Trophoblast cell (in vitro differentiated cells and primary cell): ENCODE measurements at regions not wholly inside any gene's neighbourhood (a gene's known extent, or its start where the extent isn't known, plus 50 kb on each side); places are given as distances from the start of the nearest gene placed in this dataset.

Experiments
- DNase-seq, 2 donors: peaks; one replicate each; pipeline ENCODE4 v3.0.0-alpha.2; 2016
- H2AFZ ChIP-seq: 2 replicates; pipeline ENCODE4 v1.6.1; 2013; ENCODE audit warnings: low read length, moderate library complexity, mild to moderate bottlenecking; ENCODE audit not compliant: insufficient read depth, poor library complexity
- H2AK5ac ChIP-seq: 2 replicates; pipeline ENCODE4 v1.6.1; 2013; ENCODE audit warnings: mild to moderate bottlenecking, low read length
- H2BK120ac ChIP-seq: 2 replicates; pipeline ENCODE4 v1.6.1; 2013; ENCODE audit warnings: low read length, mild to moderate bottlenecking, moderate library complexity; ENCODE audit not compliant: insufficient read depth, poor library complexity
- H2BK12ac ChIP-seq: 2 replicates; pipeline ENCODE4 v1.6.1; 2013; ENCODE audit warnings: mild to moderate bottlenecking, low read length, moderate library complexity
- H2BK5ac ChIP-seq: 2 replicates; pipeline ENCODE4 v1.6.1; 2013; ENCODE audit warnings: low read length, low read depth, moderate library complexity, mild to moderate bottlenecking; ENCODE audit not compliant: poor library complexity
- H3K14ac ChIP-seq: 2 replicates; pipeline ENCODE4 v1.6.1; 2013; ENCODE audit warnings: mild to moderate bottlenecking, low read length
- H3K18ac ChIP-seq: 2 replicates; pipeline ENCODE4 v1.6.1; 2013; ENCODE audit warnings: mild to moderate bottlenecking, low read length
- H3K23ac ChIP-seq: 2 replicates; pipeline ENCODE4 v1.6.1; 2013; ENCODE audit warnings: low read length
- H3K27ac ChIP-seq: 2 replicates; pipeline ENCODE4 v1.5.1; 2013; ENCODE audit warnings: low read depth, mild to moderate bottlenecking, inconsistent platforms, low read length, moderate library complexity
- H3K27me3 ChIP-seq: 2 replicates; pipeline ENCODE4 v1.6.1; 2013; ENCODE audit warnings: inconsistent platforms, mild to moderate bottlenecking, low read length, moderate library complexity; ENCODE audit not compliant: insufficient read depth
- H3K36me3 ChIP-seq, 2 experiments: 1 replicate in 1 of 2; 2 replicates in 1 of 2; pipeline ENCODE4 v1.6.1; 2013; ENCODE audit warnings: low read length in 2 of 2, mild to moderate bottlenecking in 2 of 2, moderate library complexity in 1 of 2; ENCODE audit not compliant: insufficient read depth in 2 of 2, control insufficient read depth in 1 of 2
- H3K4ac ChIP-seq: 2 replicates; pipeline ENCODE4 v1.6.1; 2013; ENCODE audit warnings: low read depth, mild to moderate bottlenecking, low read length, moderate library complexity
- H3K4me1 ChIP-seq, 2 experiments: 1 replicate in 1 of 2; 2 replicates in 1 of 2; pipeline ENCODE4 v1.6.1; 2013; ENCODE audit warnings: low read length in 2 of 2, mild to moderate bottlenecking in 2 of 2, moderate library complexity in 1 of 2; ENCODE audit not compliant: insufficient read depth in 2 of 2, control insufficient read depth in 1 of 2
- H3K4me2 ChIP-seq: 2 replicates; pipeline ENCODE4 v1.6.1; 2013; ENCODE audit warnings: inconsistent platforms, mild to moderate bottlenecking, low read length, moderate library complexity
- H3K4me3 ChIP-seq: 2 replicates; pipeline ENCODE4 v1.5.1; 2013; ENCODE audit warnings: mild to moderate bottlenecking, low read depth, low read length, inconsistent platforms
- H3K79me1 ChIP-seq: one replicate; pipeline ENCODE4 v1.6.1; 2013; ENCODE audit warnings: low read length
- H3K79me2 ChIP-seq: 2 replicates; pipeline ENCODE4 v1.6.1; 2013; ENCODE audit warnings: low read length, mild to moderate bottlenecking; ENCODE audit not compliant: control insufficient read depth, insufficient read depth, poor library complexity
- H3K9ac ChIP-seq: 2 replicates; pipeline ENCODE4 v1.6.1; 2013; ENCODE audit warnings: mild to moderate bottlenecking, low read length
- H3K9me3 ChIP-seq: 2 replicates; pipeline ENCODE4 v1.6.1; 2013; ENCODE audit warnings: low read depth, mild to moderate bottlenecking, control low read depth, inconsistent platforms, low read length; ENCODE audit not compliant: insufficient read depth
- H4K12ac ChIP-seq: 2 replicates; pipeline ENCODE4 v1.6.1; 2013; ENCODE audit warnings: low read depth, mild to moderate bottlenecking, low read length, moderate library complexity
- H4K8ac ChIP-seq: 2 replicates; pipeline ENCODE4 v1.6.1; 2013; ENCODE audit warnings: low read depth, mild to moderate bottlenecking, low read length, moderate library complexity
- H4K91ac ChIP-seq: one replicate; pipeline ENCODE4 v1.6.1; 2013; ENCODE audit warnings: low read depth, mild to moderate bottlenecking, low read length, moderate library complexity
- WGBS: extraction: QIAGEN DNeasy Blood & Tissue Kit; methylation state at CpG from one replicate; pipeline ENCODE4 v1.1.7; 2013; ENCODE audit warnings: missing lambda C conversion rate; ENCODE audit not compliant: insufficient read length, insufficient coverage; ENCODE audit errors: extremely low coverage; 5-methylcytosine and 5-hydroxymethylcytosine counted together

DNA sequence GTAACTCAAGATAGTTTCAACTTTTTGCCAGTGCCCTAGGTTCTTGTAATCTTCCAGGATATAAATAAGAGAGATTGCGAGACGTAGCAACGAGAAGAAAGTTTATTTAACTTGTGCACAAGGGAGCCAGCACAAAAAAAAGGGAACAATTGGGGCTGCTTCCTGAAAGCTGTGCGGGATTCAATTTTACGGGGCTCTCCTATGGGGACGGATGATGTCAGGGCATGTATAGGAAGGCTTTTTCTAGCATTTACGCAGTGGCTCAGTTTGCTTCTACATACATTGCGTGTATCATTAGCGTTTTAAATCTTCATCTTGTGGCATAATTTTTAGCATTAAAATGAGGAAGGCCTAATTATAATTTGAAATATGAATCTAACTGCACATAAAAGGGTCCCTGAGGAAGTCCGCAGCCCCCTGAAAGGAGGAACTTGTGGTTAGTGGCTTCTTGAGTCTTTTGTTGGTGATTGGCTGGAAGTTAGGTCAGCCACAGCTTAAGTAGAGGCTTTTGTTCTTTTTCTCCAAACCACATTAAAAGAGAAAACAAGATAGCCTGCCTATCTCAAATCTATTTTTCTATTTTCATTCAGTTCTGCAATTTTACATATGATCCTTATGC is 668.2 kb upstream of the NDST4 start:
- H3K4ac ChIP-seq = no peak overlapping the region
- H4K12ac ChIP-seq = no peak overlapping the region
- no peaks in the 10 kb centered on the region for H3K79me1 ChIP-seq
- H2AK5ac ChIP-seq = no peak overlapping the region
- no peaks in the 10 kb centered on the region for H3K4me1 ChIP-seq
- no peak overlapping the region for H3K9ac ChIP-seq
- H2BK5ac ChIP-seq = no peak overlapping the region
- H2AFZ ChIP-seq = no peak overlapping the region
- H3K27ac ChIP-seq = no peak overlapping the region
- H3K79me2 ChIP-seq = no peaks in the 10 kb centered on the region
- WGBS = no CpG with 5 or more reads among the region's 10 CpGs
- H3K4me2 ChIP-seq = no peak overlapping the region
- H3K14ac ChIP-seq = no peak overlapping the region
- no peaks in the 10 kb centered on the region for H3K27me3 ChIP-seq
- H3K23ac ChIP-seq = no peak overlapping the region
- no peaks in the 10 kb centered on the region for H3K36me3 ChIP-seq
- no peak overlapping the region for H3K4me3 ChIP-seq
- H2BK12ac ChIP-seq = no peak overlapping the region
- no peak overlapping the region for H2BK120ac ChIP-seq
- no peak overlapping the region for H4K8ac ChIP-seq
- peak in 1 of 2 donors; percentile 5 for DNase-seq
- H4K91ac ChIP-seq = no peak overlapping the region
- no peak overlapping the region for H3K18ac ChIP-seq
- H3K9me3 ChIP-seq = no peaks in the 10 kb centered on the region

DNA sequence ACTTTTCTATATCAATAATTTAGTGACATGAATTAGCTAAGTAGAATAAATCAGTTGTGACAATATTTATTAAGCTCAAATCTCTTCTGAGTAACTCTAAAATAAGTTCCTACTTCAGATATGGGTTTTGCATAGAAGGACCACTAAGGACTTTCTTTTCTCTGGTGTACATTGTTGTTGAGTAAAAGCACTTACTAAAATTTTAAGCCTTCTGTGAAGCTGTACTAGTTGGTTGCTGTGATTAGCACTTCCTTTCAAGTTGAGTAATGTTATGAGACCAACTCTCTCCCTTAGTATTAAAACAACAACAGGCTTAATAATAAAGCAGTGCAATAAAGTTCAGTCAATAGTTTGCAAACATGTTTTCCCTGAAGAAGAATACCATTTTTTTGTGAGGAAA is 667.4 kb upstream of the NDST4 start:
- no peak overlapping the region for H3K18ac ChIP-seq
- no peak overlapping the region for H2AFZ ChIP-seq
- H3K4ac ChIP-seq = no peak overlapping the region
- H3K27me3 ChIP-seq = no peaks in the 10 kb centered on the region
- no peak overlapping the region for H4K91ac ChIP-seq
- H2AK5ac ChIP-seq = no peak overlapping the region
- no peak overlapping the region for H3K4me2 ChIP-seq
- no peaks in the 10 kb centered on the region for H3K9me3 ChIP-seq
- H3K4me3 ChIP-seq = no peak overlapping the region
- H3K79me2 ChIP-seq = no peaks in the 10 kb centered on the region
- no peak for DNase-seq
- H3K4me1 ChIP-seq = no peaks in the 10 kb centered on the region
- no peak overlapping the region for H4K12ac ChIP-seq
- H2BK120ac ChIP-seq = no peak overlapping the region
- no peak overlapping the region for H4K8ac ChIP-seq
- no peaks in the 10 kb centered on the region for H3K36me3 ChIP-seq
- H3K9ac ChIP-seq = no peak overlapping the region
- no peaks in the 10 kb centered on the region for H3K79me1 ChIP-seq
- no peak overlapping the region for H3K14ac ChIP-seq
- H2BK5ac ChIP-seq = no peak overlapping the region
- H3K27ac ChIP-seq = no peak overlapping the region
- H2BK12ac ChIP-seq = no peak overlapping the region
- no peak overlapping the region for H3K23ac ChIP-seq

DNA sequence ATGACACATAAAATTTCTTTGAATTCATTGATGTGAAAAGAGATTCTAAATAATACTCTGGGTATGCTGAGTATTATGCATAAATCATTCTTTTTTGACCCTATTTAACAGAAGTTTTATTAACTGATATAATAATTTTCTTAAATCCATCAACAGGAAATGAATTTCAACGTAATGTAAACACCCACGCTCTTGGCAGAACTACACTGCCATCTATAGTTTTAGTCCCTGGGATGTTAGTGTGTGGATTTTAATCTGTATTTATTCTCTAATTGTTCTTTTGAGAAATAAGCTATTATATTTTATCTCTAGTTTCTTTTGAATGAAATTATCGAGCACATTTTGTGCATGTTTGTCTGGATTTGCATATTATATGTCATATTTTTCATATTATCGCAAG is 666.8 kb upstream of the NDST4 start:
- Histone ChIP-seq H2AFZ (no peak overlapping the region), H2BK120ac (no peak overlapping the region), H2AK5ac (no peak overlapping the region), H3K4me3 (no peak overlapping the region), H3K4ac (no peak overlapping the region), H3K36me3 (no peaks in the 10 kb centered on the region), H3K23ac (no peak overlapping the region), H2BK12ac (no peak overlapping the region), H3K4me1 (no peaks in the 10 kb centered on the region), H3K27ac (no peak overlapping the region), H3K9ac (no peak overlapping the region), H2BK5ac (no peak overlapping the region), H4K91ac (no peak overlapping the region), H3K4me2 (no peak overlapping the region), H3K14ac (no peak overlapping the region), H4K12ac (no peak overlapping the region), H3K9me3 (no peaks in the 10 kb centered on the region), H3K27me3 (no peaks in the 10 kb centered on the region), H4K8ac (no peak overlapping the region), H3K18ac (no peak overlapping the region), H3K79me1 (no peaks in the 10 kb centered on the region), H3K79me2 (no peaks in the 10 kb centered on the region)
- no CpG with 5 or more reads among the region's 4 CpGs for WGBS
- DNase-seq = no peak

DNA sequence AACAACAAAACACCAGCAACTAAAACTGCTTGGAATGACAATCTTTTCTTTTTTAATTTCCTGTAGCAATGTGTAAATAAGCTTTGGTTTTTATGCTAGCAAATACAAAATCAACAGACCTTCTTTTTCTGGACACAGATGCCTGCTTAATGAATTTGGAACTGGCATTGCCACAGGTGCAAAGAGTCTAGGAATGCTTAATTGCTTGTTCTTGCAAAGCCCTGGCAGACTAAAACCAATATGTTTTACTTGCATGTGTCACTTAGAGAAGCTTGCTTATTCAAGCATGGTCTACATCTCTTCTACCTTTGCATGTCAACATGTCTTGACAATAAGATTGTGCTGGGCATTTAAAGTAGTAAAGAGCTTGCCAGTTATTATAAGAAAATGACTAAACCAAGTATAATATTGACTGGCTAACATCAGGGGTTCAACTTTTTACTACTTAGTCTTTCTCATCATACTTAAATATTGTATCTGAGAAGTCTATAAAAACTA is 656.7 kb upstream of the NDST4 start:
- Histone ChIP-seq H3K36me3 (no peaks in the 10 kb centered on the region), H3K4ac (no peak overlapping the region), H3K23ac (no peak overlapping the region), H3K27ac (no peak overlapping the region), H3K9ac (no peak overlapping the region), H2BK12ac (no peak overlapping the region), H4K91ac (no peak overlapping the region), H3K27me3 (no peaks in the 10 kb centered on the region), H3K79me2 (no peaks in the 10 kb centered on the region), H4K12ac (no peak overlapping the region), H3K4me3 (no peak overlapping the region), H3K79me1 (no peaks in the 10 kb centered on the region), H2AFZ (no peak overlapping the region), H3K4me2 (no peak overlapping the region), H2AK5ac (no peak overlapping the region), H4K8ac (no peak overlapping the region), H3K18ac (no peak overlapping the region), H3K9me3 (no peaks in the 10 kb centered on the region), H3K14ac (no peak overlapping the region), H2BK5ac (no peak overlapping the region), H3K4me1 (no peaks in the 10 kb centered on the region), H2BK120ac (no peak overlapping the region)
- no peak for DNase-seq
